H7 (cell line): ENCODE measurements at regions not wholly inside any gene's neighbourhood (a gene's known extent, or its start where the extent isn't known, plus 50 kb on each side); places are given as distances from the start of the nearest gene placed in this dataset.
"Not testable (repeated sequence)": the region's sequence is repeated elsewhere in the genome, so short reads cannot be mapped to it uniquely, and the experiment has no call there.

Experiments used
- DNase-seq: peaks from one replicate; pipeline ENCODE4 v3.0.0; 2012
- H3K27me3 ChIP-seq: 2 replicates; pipeline ENCODE4 v1.6.0; 2011; ENCODE audit warnings: mild to moderate bottlenecking, low read length; ENCODE audit not compliant: control insufficient read depth, insufficient read depth
- H3K36me3 ChIP-seq: replicated peaks from 2 replicates; pipeline ENCODE4 v1.5.1; 2011; ENCODE audit warnings: low read length; ENCODE audit not compliant: control insufficient read depth, insufficient read depth
- H3K4me3 ChIP-seq: 2 replicates; pipeline ENCODE4 v1.5.1; 2011; ENCODE audit warnings: low read depth, mild to moderate bottlenecking, control low read depth, low read length, moderate library complexity; ENCODE audit not compliant: insufficient read depth

GRCh38 chr1:101406681-101407080 lies 169.9 kb downstream of the S1PR1 start:
- H3K4me3 ChIP-seq: no peak overlapping the region
- H3K27me3 ChIP-seq: no peaks in the 10 kb centered on the region; the same call in 1 of the 2 replicates
- H3K36me3 ChIP-seq: no peaks in the 10 kb centered on the region
- no peak for DNase-seq

- Histone ChIP-seq H3K36me3 (no peaks in the 10 kb centered on the region), H3K27me3 (no peaks in the 10 kb centered on the region; the same call in 1 of the 2 replicates), H3K4me3 (no peak overlapping the region)
- DNase-seq: no peak
Observed at GRCh38 chr1:101407505-101408211, 170.8 kb downstream of the S1PR1 start.

GRCh38 chr1:101408212-101409042 lies 171.6 kb downstream of the S1PR1 start:
- Histone ChIP-seq H3K27me3 (no peaks in the 10 kb centered on the region; the same call in 1 of the 2 replicates), H3K4me3 (no peak overlapping the region), H3K36me3 (no peaks in the 10 kb centered on the region)
- no peak for DNase-seq

- H3K27me3 ChIP-seq: no peaks in the 10 kb centered on the region; the same call in 1 of the 2 replicates
- no peaks in the 10 kb centered on the region for H3K36me3 ChIP-seq
- H3K4me3 ChIP-seq: no peak overlapping the region
- no peak for DNase-seq
Observed at GRCh38 chr1:101409102-101409501, 172.3 kb downstream of the S1PR1 start.

GRCh38 chr1:101410048-101410878 lies 173.4 kb downstream of the S1PR1 start:
- H3K36me3 ChIP-seq: no peaks in the 10 kb centered on the region
- H3K27me3 ChIP-seq: no peaks in the 10 kb centered on the region; the same call in 1 of the 2 replicates
- no peak for DNase-seq
- H3K4me3 ChIP-seq: no peak overlapping the region

GRCh38 chr1:101420406-101420805 lies 183.6 kb downstream of the S1PR1 start:
- no peak for DNase-seq
- Histone ChIP-seq H3K36me3 (no peaks in the 10 kb centered on the region), H3K27me3 (no peaks in the 10 kb centered on the region), H3K4me3 (no peak overlapping the region)

GRCh38 chr1:101428083-101428482 lies 191.3 kb downstream of the S1PR1 start:
- H3K27me3 ChIP-seq, H3K36me3 ChIP-seq, DNase-seq, H3K4me3 ChIP-seq: not testable (repeated sequence)

- no peak for DNase-seq
- no peak overlapping the region for H3K4me3 ChIP-seq
- H3K27me3 ChIP-seq: no peaks in the 10 kb centered on the region
- no peaks in the 10 kb centered on the region for H3K36me3 ChIP-seq
Observed at GRCh38 chr1:101428562-101428961, 191.7 kb downstream of the S1PR1 start.

GRCh38 chr1:101431956-101432510 lies 195.2 kb downstream of the S1PR1 start:
- Histone ChIP-seq H3K27me3 (no peaks in the 10 kb centered on the region), H3K4me3 (no peak overlapping the region), H3K36me3 (no peaks in the 10 kb centered on the region)
- DNase-seq: no peak

- Histone ChIP-seq H3K36me3 (no peaks in the 10 kb centered on the region), H3K4me3 (no peak overlapping the region), H3K27me3 (no peaks in the 10 kb centered on the region)
- no peak for DNase-seq
Observed at GRCh38 chr1:101435831-101436511, 199.2 kb downstream of the S1PR1 start.

GRCh38 chr1:101437800-101438199 lies 201.0 kb downstream of the S1PR1 start:
- Histone ChIP-seq H3K27me3 (no peaks in the 10 kb centered on the region), H3K4me3 (no peak overlapping the region), H3K36me3 (no peaks in the 10 kb centered on the region)
- DNase-seq: no peak

GRCh38 chr1:101438359-101438758 lies 201.5 kb downstream of the S1PR1 start:
- Histone ChIP-seq H3K27me3 (no peaks in the 10 kb centered on the region), H3K36me3 (no peaks in the 10 kb centered on the region), H3K4me3 (no peak overlapping the region)
- DNase-seq: peak; percentile 4

GRCh38 chr1:101440485-101440884 lies 203.7 kb downstream of the S1PR1 start:
- Histone ChIP-seq H3K4me3 (no peak overlapping the region), H3K27me3 (no peaks in the 10 kb centered on the region), H3K36me3 (no peaks in the 10 kb centered on the region)
- DNase-seq: no peak

GRCh38 chr1:101444381-101444780 lies 207.6 kb downstream of the S1PR1 start:
- H3K36me3 ChIP-seq: no peaks in the 10 kb centered on the region
- H3K4me3 ChIP-seq: no peak overlapping the region
- DNase-seq: no peak
- no peaks in the 10 kb centered on the region for H3K27me3 ChIP-seq
